HUES48 (cell line): ENCODE measurements at regions not wholly inside any gene's neighbourhood (a gene's known extent, or its start where the extent isn't known, plus 50 kb on each side); places are given as distances from the start of the nearest gene placed in this dataset.

Source experiments
- H3K27ac ChIP-seq: one replicate; pipeline ENCODE4 v1.7.0; 2013; ENCODE audit warnings: low read depth, low read length, inconsistent platforms
- H3K27me3 ChIP-seq: 2 replicates; pipeline ENCODE4 v1.6.1; 2013; ENCODE audit warnings: mild to moderate bottlenecking, low read length; ENCODE audit not compliant: control insufficient read depth, insufficient read depth
- H3K36me3 ChIP-seq: 2 replicates; pipeline ENCODE4 v1.6.1; 2013; ENCODE audit warnings: low read length; ENCODE audit not compliant: control insufficient read depth, insufficient read depth
- H3K4me1 ChIP-seq: 2 replicates; pipeline ENCODE4 v1.6.1; 2013; ENCODE audit warnings: mild to moderate bottlenecking, low read length; ENCODE audit not compliant: control insufficient read depth, insufficient read depth
- H3K4me3 ChIP-seq: 2 replicates; pipeline ENCODE4 v1.5.1; 2013; ENCODE audit warnings: mild to moderate bottlenecking, low read depth, low read length
- H3K9ac ChIP-seq: 2 replicates; pipeline ENCODE4 v1.6.1; 2013; ENCODE audit warnings: mild to moderate bottlenecking, low read depth, low read length, moderate library complexity
- H3K9me3 ChIP-seq: 2 replicates; pipeline ENCODE4 v1.6.1; 2013; ENCODE audit warnings: low read length; ENCODE audit not compliant: control insufficient read depth, insufficient read depth

DNA sequence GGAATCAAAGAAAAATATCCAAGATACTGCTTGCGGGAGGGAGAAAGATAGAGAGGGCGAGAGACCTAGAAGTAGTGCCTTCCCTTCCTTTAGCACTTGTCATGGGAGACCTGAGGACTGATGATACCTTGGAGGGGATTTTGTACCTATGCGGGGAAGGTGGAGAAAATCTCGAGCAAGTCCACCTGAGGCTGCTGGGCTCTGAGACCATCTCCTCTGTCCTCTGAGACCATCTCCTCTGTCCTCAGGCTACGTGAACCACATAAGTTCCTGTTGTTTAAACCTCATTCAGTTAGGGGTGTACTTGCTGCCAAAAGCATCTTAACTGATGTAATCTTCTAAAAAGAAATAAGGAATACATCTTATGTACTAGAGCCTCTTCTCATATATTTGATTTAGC, 164.9 kb downstream of the NR2F2 start:
- Histone ChIP-seq H3K36me3 (no peaks in the 10 kb centered on the region), H3K4me3 (no peak overlapping the region), H3K9me3 (no peaks in the 10 kb centered on the region), H3K27me3 (peaks cover 6% of the 10 kb centered on the region; the same call in 1 of the 2 replicates), H3K27ac (no peak overlapping the region), H3K9ac (no peak overlapping the region), H3K4me1 (no peaks in the 10 kb centered on the region)

DNA sequence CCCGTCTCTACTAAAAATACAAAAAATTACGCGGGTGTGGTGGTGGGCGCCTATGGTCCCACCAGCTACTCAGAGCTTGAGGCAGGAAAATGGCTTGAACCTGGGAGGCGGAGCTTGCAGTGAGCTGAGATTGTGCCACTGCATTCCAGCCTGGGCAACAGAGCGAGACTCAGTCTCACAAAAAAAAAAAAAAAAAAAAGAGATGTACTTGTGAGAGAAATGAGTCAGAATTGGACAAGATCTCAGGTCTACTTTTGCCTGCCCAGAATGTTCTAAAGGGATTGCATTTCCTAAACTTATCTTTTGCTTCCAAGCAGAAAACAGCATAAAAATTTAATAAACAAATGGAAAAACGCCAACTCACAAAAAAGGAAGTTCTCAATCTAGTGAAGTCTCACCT, 167.5 kb downstream of the NR2F2 start:
- H3K27me3 ChIP-seq, result no peaks in the 10 kb centered on the region
- no peak overlapping the region for H3K4me3 ChIP-seq
- H3K4me1 ChIP-seq, result no peaks in the 10 kb centered on the region
- H3K9ac ChIP-seq, result no peak overlapping the region
- H3K27ac ChIP-seq, result no peak overlapping the region
- no peaks in the 10 kb centered on the region for H3K36me3 ChIP-seq
- H3K9me3 ChIP-seq, result no peaks in the 10 kb centered on the region

DNA sequence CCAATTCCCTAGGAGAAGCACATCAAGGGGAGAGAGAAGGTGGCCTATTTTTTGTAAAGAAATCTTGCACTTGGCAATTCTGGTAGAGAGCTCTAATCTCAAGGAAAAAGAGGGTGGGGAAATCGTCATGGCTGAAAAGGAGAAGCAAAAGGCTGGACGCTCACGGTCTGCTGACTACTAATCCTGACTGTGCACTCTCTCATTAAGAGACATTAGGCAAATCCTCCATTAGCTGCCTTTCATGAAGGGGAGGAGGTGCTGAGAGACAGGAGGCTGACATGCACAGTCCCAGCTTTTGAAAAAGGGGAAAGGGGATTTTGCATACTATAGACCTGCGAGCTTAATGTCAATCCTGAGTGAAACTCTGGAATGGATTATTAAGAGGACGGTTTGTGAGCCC, 170.0 kb downstream of the NR2F2 start:
- H3K27ac ChIP-seq, result no peak overlapping the region
- H3K36me3 ChIP-seq, result no peaks in the 10 kb centered on the region
- H3K27me3 ChIP-seq, result no peaks in the 10 kb centered on the region
- no peaks in the 10 kb centered on the region for H3K4me1 ChIP-seq
- no peaks in the 10 kb centered on the region for H3K9me3 ChIP-seq
- H3K9ac ChIP-seq, result no peak overlapping the region
- no peak overlapping the region for H3K4me3 ChIP-seq

DNA sequence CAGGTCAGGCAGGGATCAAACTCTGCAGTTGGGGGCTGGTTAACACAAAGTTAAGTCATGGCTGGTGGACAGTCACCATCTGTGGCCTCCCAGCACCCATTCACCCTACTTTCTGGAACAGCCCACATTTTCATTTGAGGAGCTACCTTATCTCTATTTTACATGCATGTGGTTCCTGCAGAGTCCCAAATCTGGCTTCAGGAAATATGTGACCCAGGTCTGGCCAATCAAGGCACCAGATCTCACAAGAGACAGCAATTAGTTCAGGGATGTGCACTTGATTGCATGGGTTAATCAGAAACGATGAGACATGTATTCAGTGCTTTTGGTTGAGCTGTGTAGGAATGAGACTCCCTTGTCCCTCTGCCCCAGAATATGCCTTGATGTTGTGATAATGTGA, 170.9 kb downstream of the NR2F2 start:
- H3K9ac ChIP-seq, result no peak overlapping the region
- H3K4me1 ChIP-seq, result no peaks in the 10 kb centered on the region
- H3K9me3 ChIP-seq, result no peaks in the 10 kb centered on the region
- H3K4me3 ChIP-seq, result no peak overlapping the region
- H3K36me3 ChIP-seq, result no peaks in the 10 kb centered on the region
- H3K27me3 ChIP-seq, result no peaks in the 10 kb centered on the region
- no peak overlapping the region for H3K27ac ChIP-seq

DNA sequence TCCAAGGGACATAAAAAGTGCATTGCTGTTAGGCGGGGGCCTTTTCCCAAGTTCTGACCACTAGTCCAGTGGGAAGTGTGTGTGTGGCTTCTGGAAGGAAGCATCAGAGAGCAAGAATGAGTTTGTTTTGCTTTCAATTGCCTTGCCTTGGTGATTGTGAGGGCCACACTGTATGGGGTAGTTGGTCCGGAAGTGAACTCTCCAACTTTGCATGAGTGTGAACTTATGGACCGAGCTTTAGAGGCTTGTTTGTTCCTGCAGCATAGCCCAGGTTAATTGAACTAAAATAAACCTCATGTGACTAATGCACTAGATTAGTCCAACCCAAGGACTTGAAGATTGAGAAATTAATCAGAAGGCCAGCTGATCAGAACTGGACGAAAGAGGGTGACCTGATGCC, 171.7 kb downstream of the NR2F2 start:
- H3K36me3 ChIP-seq, result no peaks in the 10 kb centered on the region
- no peaks in the 10 kb centered on the region for H3K9me3 ChIP-seq
- H3K4me1 ChIP-seq, result no peaks in the 10 kb centered on the region
- no peaks in the 10 kb centered on the region for H3K27me3 ChIP-seq
- H3K9ac ChIP-seq, result no peak overlapping the region
- no peak overlapping the region for H3K4me3 ChIP-seq
- H3K27ac ChIP-seq, result no peak overlapping the region

DNA sequence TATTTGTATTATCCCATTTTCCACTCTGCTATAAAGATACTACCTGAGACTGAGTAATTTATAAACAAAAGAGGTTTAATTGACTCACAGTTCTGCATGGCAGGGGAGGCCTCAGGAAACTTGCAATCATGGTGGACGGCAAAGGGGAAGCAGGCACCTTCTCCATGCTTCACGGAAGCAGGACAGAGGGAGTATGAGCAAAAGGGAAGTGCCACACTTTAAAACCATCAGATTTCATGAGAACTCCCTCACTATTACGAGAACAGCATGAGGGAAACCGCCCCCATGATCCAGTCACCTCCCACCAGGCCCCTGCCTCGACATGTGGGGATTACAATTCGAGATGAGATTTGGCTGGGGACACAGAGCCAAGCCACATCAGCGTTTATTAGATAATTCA, 172.8 kb downstream of the NR2F2 start:
- Histone ChIP-seq H3K4me3 (no peak overlapping the region), H3K27me3 (no peaks in the 10 kb centered on the region), H3K4me1 (no peaks in the 10 kb centered on the region)

DNA sequence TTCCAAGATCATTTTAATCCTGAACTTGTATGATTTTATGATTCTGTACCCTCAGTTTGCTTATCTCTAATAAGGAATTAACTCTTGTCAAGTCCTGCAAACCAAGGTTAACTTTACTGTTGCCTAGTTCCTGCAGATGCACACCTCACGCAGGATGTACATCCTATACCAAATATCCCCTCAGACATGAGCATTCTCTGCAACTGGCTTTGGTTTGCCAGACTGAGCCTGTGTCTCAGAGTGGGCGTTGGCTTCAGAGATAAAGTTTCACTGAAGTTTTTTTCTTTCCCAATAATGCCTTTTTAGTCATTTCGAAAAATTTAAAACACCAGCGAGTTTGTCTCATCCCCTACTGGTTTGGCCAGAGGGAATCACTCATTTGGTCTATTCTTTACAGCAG, 173.9 kb downstream of the NR2F2 start:
- no peak overlapping the region for H3K4me3 ChIP-seq
- H3K27me3 ChIP-seq, result no peaks in the 10 kb centered on the region
- H3K27ac ChIP-seq, result no peak overlapping the region
- no peak overlapping the region for H3K9ac ChIP-seq
- no peaks in the 10 kb centered on the region for H3K36me3 ChIP-seq
- no peaks in the 10 kb centered on the region for H3K4me1 ChIP-seq
- no peaks in the 10 kb centered on the region for H3K9me3 ChIP-seq

More for the DNA sequence above, 172.8 kb downstream of the NR2F2 start:
- Histone ChIP-seq H3K27ac (no peak overlapping the region), H3K9me3 (no peaks in the 10 kb centered on the region), H3K36me3 (no peaks in the 10 kb centered on the region), H3K9ac (no peak overlapping the region)

DNA sequence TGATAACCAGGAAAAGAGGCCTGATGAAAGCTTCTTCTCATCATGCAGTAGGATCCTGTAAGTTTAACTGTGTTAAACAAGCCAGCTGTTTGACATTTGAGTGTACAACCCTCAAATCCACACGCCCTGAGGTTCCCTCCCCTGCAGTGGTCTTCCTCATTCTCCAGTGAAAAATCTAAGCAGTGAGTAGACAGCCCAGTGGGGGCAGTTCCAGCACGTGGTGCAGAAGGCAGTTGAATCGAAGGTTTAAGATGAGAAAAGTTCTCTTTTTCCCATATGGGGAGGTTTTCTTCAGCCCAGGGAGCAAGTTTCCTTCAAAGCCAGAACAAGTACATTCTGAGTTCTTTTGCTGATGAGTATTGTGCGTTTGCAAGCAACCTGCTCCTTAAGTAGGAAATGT, 174.5 kb downstream of the NR2F2 start:
- Histone ChIP-seq H3K4me1 (no peaks in the 10 kb centered on the region), H3K9me3 (no peaks in the 10 kb centered on the region), H3K27me3 (no peaks in the 10 kb centered on the region), H3K4me3 (no peak overlapping the region), H3K27ac (no peak overlapping the region), H3K36me3 (no peaks in the 10 kb centered on the region), H3K9ac (no peak overlapping the region)

DNA sequence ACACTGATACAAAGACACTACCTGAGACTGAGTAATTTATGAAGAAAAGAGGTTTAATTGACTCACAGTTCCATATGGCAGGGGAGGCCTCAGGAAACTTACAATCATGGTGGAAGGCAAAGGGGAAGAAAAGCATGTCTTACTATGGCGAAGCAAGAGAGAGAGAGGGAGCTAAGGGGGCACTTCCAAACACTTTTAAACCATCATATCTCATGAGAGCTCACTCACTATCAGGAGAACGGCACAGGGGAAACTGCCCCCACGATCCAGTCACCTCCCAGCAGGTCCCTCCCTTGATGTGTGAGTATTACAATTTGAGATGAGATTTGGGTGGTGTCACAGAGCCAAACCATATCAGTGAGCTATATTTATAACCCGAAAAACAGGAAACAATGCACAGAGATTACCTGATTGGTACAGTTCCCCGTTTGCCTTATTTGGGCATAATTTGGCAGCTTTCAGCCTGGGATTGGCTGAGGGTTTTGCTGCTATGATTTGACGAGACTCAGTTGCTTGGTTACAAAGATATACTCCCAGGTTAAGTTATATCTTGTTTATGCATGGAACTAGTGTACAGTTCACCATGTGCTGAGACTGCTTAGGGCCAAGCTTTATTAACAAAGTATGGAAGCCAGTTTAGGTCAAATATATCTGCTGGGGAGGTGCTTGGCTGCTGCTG, 184.2 kb downstream of the NR2F2 start:
- no peaks in the 10 kb centered on the region for H3K4me1 ChIP-seq
- no peak overlapping the region for H3K9ac ChIP-seq
- no peak overlapping the region for H3K27ac ChIP-seq
- H3K4me3 ChIP-seq, result no peak overlapping the region
- H3K36me3 ChIP-seq, result no peaks in the 10 kb centered on the region
- H3K27me3 ChIP-seq, result no peaks in the 10 kb centered on the region
- H3K9me3 ChIP-seq, result no peaks in the 10 kb centered on the region; the same call in 1 of the 2 replicates

DNA sequence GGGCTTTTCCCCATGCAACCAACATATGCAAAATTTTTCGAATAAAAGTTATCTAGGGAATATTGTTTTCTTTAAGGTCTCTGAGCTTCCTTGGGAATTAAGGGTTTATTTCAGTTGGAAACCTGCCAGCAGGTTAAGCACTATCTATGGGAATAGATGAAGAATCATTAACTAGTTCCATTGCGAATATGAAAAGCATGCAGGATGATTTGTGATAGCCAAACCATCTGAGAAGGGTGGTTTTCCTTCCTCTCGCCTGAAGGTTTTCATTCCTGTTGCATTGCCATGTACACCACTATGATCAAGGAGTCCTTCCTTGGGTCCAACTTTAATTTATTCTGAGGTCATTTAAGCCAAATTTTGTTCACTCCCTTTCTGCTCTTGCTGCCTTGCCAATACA, 184.9 kb downstream of the NR2F2 start:
- H3K27me3 ChIP-seq, result no peaks in the 10 kb centered on the region
- no peak overlapping the region for H3K27ac ChIP-seq
- no peaks in the 10 kb centered on the region for H3K4me1 ChIP-seq
- H3K36me3 ChIP-seq, result no peaks in the 10 kb centered on the region
- H3K9ac ChIP-seq, result no peak overlapping the region
- no peaks in the 10 kb centered on the region; the same call in 1 of the 2 replicates for H3K9me3 ChIP-seq
- no peak overlapping the region for H3K4me3 ChIP-seq

DNA sequence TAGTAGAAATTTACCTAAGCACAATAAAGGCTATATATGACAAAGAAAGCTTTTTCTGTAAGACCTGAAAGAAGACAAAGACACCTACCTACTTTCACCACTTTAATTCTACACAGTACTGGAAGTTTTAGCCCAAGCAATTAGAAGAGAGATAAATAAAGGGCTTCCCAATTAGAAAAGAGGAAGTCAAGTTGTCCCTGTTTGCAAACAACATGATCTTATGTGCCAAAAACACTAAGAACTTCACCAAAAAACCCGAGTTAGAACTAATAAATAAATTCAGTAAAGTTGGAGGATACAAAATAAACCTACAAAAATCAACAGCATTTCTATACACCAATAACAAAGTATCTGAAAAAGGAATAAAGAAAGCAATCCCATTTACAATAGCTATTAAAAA, 190.9 kb downstream of the NR2F2 start:
- H3K4me3 ChIP-seq, result no peak overlapping the region
- H3K27me3 ChIP-seq, result no peaks in the 10 kb centered on the region
- H3K27ac ChIP-seq, result no peak overlapping the region
- no peak overlapping the region for H3K9ac ChIP-seq
- no peaks in the 10 kb centered on the region; the same call in 1 of the 2 replicates for H3K9me3 ChIP-seq
- no peaks in the 10 kb centered on the region for H3K4me1 ChIP-seq
- no peaks in the 10 kb centered on the region for H3K36me3 ChIP-seq
